OCI-LY7 (cell line): ENCODE measurements at regions not wholly inside any gene's neighbourhood (a gene's known extent, or its start where the extent isn't known, plus 50 kb on each side); places are given as distances from the start of the nearest gene placed in this dataset.

Experiments
- BruUV-seq: library from RNA; stranded (reverse); fragments of 400-500 nt; replicated peaks from 2 replicates; lab custom pipeline; 2021; lab: Mats Ljungman, UMichigan
- CTCF ChIA-PET: fragments of 300-600 bp; sonication (Branson Sonifier 250); formaldehyde crosslinking; loops from one replicate; lab custom pipeline; 2022; ENCODE audit warnings: antibody characterized with exemption; ENCODE audit not compliant: unreplicated experiment; lab: Charles Lee
- POLR2A ChIA-PET: fragments of 300-600 bp; sonication (Branson Sonifier 250); formaldehyde crosslinking; loops from one replicate; lab custom pipeline; 2022; ENCODE audit warnings: antibody characterized with exemption; lab: Charles Lee
- DNase-seq: peaks from one replicate; pipeline ENCODE4 v3.0.0-alpha.2; 2015; ENCODE audit warnings: low spot score
- H2AFZ ChIP-seq: fragments of 200-600 bp; sonication (generic), shearing (Covaris generic); 2 replicates; pipeline ENCODE4 v1.6.1; 2014; ENCODE audit warnings: mild to moderate bottlenecking, antibody characterized with exemption, low read length, moderate library complexity
- H3K27ac ChIP-seq: fragments of 200-600 bp; sonication (generic); 2 replicates; pipeline ENCODE4 v1.5.1; 2014; ENCODE audit warnings: mixed run types, low read depth, mild to moderate bottlenecking, moderate library complexity, low read length, inconsistent platforms; ENCODE audit not compliant: poor library complexity, severe bottlenecking
- H3K36me3 ChIP-seq: fragments of 200-600 bp; sonication (generic); 2 replicates; pipeline ENCODE4 v1.6.1; 2014; ENCODE audit warnings: mild to moderate bottlenecking, antibody characterized with exemption, low read length, moderate library complexity, mixed read lengths; ENCODE audit not compliant: insufficient read depth
- H3K4me1 ChIP-seq: fragments of 200-600 bp; sonication (generic); 2 replicates; pipeline ENCODE4 v1.5.1; 2014; ENCODE audit warnings: mild to moderate bottlenecking, low read length; ENCODE audit not compliant: insufficient read depth, poor library complexity, severe bottlenecking
- H3K4me2 ChIP-seq: fragments of 200-600 bp; sonication (generic); 2 replicates; pipeline ENCODE4 v1.6.1; 2014; ENCODE audit warnings: mild to moderate bottlenecking, low read length
- H3K4me3 ChIP-seq: fragments of 200-600 bp; sonication (generic); 2 replicates; pipeline ENCODE4 v1.5.1; 2014; ENCODE audit warnings: mild to moderate bottlenecking, low read depth, low read length; ENCODE audit not compliant: poor library complexity, severe bottlenecking
- H3K79me2 ChIP-seq: fragments of 200-600 bp; sonication (generic); 2 replicates; pipeline ENCODE4 v1.6.1; 2016; ENCODE audit warnings: low read depth, mild to moderate bottlenecking, low read length, moderate library complexity, mixed read lengths; ENCODE audit not compliant: insufficient read depth
- H3K9me2 ChIP-seq: fragments of 200-600 bp; sonication (generic); 2 replicates; pipeline ENCODE4 v1.6.1; 2016; ENCODE audit warnings: mild to moderate bottlenecking, low read length, mixed read lengths; ENCODE audit not compliant: insufficient read depth
- H3K9me3 ChIP-seq: fragments of 200-600 bp; sonication (generic); 2 replicates; pipeline ENCODE4 v1.6.1; 2014; ENCODE audit warnings: mild to moderate bottlenecking, mixed run types, low read length, mixed read lengths
- H4K20me1 ChIP-seq: fragments of 200-600 bp; sonication (generic); 2 replicates; pipeline ENCODE4 v1.6.1; 2014; ENCODE audit warnings: mild to moderate bottlenecking, antibody characterized with exemption, low read length, moderate library complexity, mixed read lengths; ENCODE audit not compliant: insufficient read depth
- CTCF ChIP-seq: fragments of 200-600 bp; sonication (generic); conservative IDR thresholded peaks from 2 replicates; pipeline ENCODE4 v1.5.1; 2014; ENCODE audit warnings: mild to moderate bottlenecking, antibody characterized with exemption, low read length, moderate library complexity, mixed read lengths
- EZH2phosphoT487 ChIP-seq: fragments of 200-600 bp; sonication (generic); IDR thresholded peaks from 2 replicates; pipeline ENCODE4 v1.6.1; 2018; ENCODE audit warnings: low read depth, borderline replicate concordance, mild to moderate bottlenecking, mixed run types, antibody characterized with exemption, low read length, moderate library complexity, mixed read lengths
- intact Hi-C: fragments of 100-400 bp; cut with micrococcal nuclease; formaldehyde crosslinking; loops from one replicate; pipeline ENCODE4 v1.10.0; 2022; ENCODE audit not compliant: unreplicated experiment

- no peaks in the 10 kb centered on the region for H3K9me2 ChIP-seq
- BruUV-seq: no TSS peak
- no peaks in the 10 kb centered on the region for H3K36me3 ChIP-seq
- H4K20me1 ChIP-seq: no peaks in the 10 kb centered on the region
- no peak overlapping the region for H3K4me2 ChIP-seq
- DNase-seq: no peak
- H2AFZ ChIP-seq: no peak overlapping the region
- no peak overlapping the region for H3K27ac ChIP-seq
- H3K4me1 ChIP-seq: no peaks in the 10 kb centered on the region
- H3K79me2 ChIP-seq: no peaks in the 10 kb centered on the region
- POLR2A ChIA-PET: no interaction called here
- intact Hi-C loops: no loop called here
- H3K4me3 ChIP-seq: no peak overlapping the region
- CTCF ChIA-PET: no interaction called here
- H3K9me3 ChIP-seq: no peaks in the 10 kb centered on the region
- no peak for TF ChIP-seq CTCF
- no peak for TF ChIP-seq EZH2phosphoT487
These were observed 164.3 kb upstream of the FAM3C start for GRCh38 chr7:121560267-121560990.

- H3K9me3 ChIP-seq: no peaks in the 10 kb centered on the region
- no peak for TF ChIP-seq CTCF
- H2AFZ ChIP-seq: no peak overlapping the region
- H3K9me2 ChIP-seq: no peaks in the 10 kb centered on the region
- intact Hi-C loops: no loop called here
- H3K4me3 ChIP-seq: no peak overlapping the region
- H3K4me2 ChIP-seq: no peak overlapping the region
- no peak overlapping the region for H3K27ac ChIP-seq
- no peaks in the 10 kb centered on the region for H3K79me2 ChIP-seq
- CTCF ChIA-PET: no interaction called here
- BruUV-seq: no TSS peak
- no peak for DNase-seq
- H3K36me3 ChIP-seq: no peaks in the 10 kb centered on the region
- no peaks in the 10 kb centered on the region for H4K20me1 ChIP-seq
- POLR2A ChIA-PET: interaction anchor here (1.0 kb wide), 1 partner anchor 117 kb away, joined by 3 read pairs; no protein-coding TSS in a partner anchor
- no peaks in the 10 kb centered on the region for H3K4me1 ChIP-seq
These were observed 162.2 kb upstream of the FAM3C start for GRCh38 chr7:121558288-121558687.
